Ovary (tissue), 7 donors: ENCODE measurements at regions not wholly inside any gene's neighbourhood (a gene's known extent, or its start where the extent isn't known, plus 50 kb on each side); places are given as distances from the start of the nearest gene placed in this dataset.
"Not testable (repeated sequence)": the region's sequence is repeated elsewhere in the genome, so short reads cannot be mapped to it uniquely, and the experiment has no call there.

Source experiments
- DNase-seq, 5 donors: peaks; one replicate each; pipeline ENCODE4 v3.0.0-alpha.2; 2019 to 2020
- H3K27ac ChIP-seq, 2 donors: fragments of 200-600 bp; one replicate each; pipeline versions ENCODE4 v1.5.1 to v1.8.0; 2019 to 2022
- H3K27me3 ChIP-seq: fragments of 200-600 bp; one replicate; pipeline ENCODE4 v1.8.0; 2022
- H3K36me3 ChIP-seq: fragments of 200-600 bp; sonication (generic); one replicate; pipeline ENCODE4 v1.5.1; 2019
- H3K4me1 ChIP-seq: one replicate; pipeline ENCODE4 v1.8.1; 2013; ENCODE audit warnings: mild to moderate bottlenecking, moderate library complexity; ENCODE audit not compliant: insufficient read depth
- H3K4me3 ChIP-seq: fragments of 200-600 bp; sonication (generic); one replicate; pipeline ENCODE4 v1.5.1; 2017
- H3K9me3 ChIP-seq, 2 donors: fragments of 200-600 bp in 1 of 2; sonication (generic) in 1 of 2; one replicate each; pipeline versions ENCODE4 v1.5.1 to v1.8.1; 2013 to 2019; ENCODE audit warnings: mild to moderate bottlenecking in 1 of 2, moderate library complexity in 1 of 2
- EP300 ChIP-seq: sonication (generic); formaldehyde crosslinking; IDR thresholded peaks from one replicate; pipeline ENCODE4 v1.6.1; 2017; ENCODE audit warnings: antibody characterized with exemption
- POLR2A ChIP-seq: fragments of 450-650 bp; IDR thresholded peaks from one replicate; pipeline ENCODE4 v1.6.1; 2017; ENCODE audit warnings: antibody characterized with exemption, mild to moderate bottlenecking, moderate library complexity
- WGBS, 3 donors: extraction: QIAGEN DNeasy Blood & Tissue Kit in 1 of 3; methylation state at CpG; one replicate each; pipeline versions ENCODE4 v1.1.5 to v1.1.7; 2013 to 2017; 5-methylcytosine and 5-hydroxymethylcytosine counted together
- intact Hi-C, 4 donors: fragments of 100-400 bp; cut with DNase I; formaldehyde crosslinking; loops; one replicate each; pipeline versions ENCODE4 v1.11.0 to v1.15.1; 2022 to 2023
- TF ChIP-seq, protein P1 (sequence below), 3 donors: fragments of 450-650 bp in 2 of 3; fragments of 200-600 bp in 1 of 3; IDR thresholded peaks; one replicate each; pipeline versions ENCODE4 v1.5.1 to v1.8.0; 2016 to 2022; ENCODE audit warnings: antibody characterized with exemption in 3 of 3, mild to moderate bottlenecking in 1 of 3
- donor health status: DM: no; HTN: no; CAD: no; lungs with moderate emphysema.
- donor health status: DM: no; HTN: no; CAD: no.
- donor health status: Bipolar disorder and iron deficiency.
- donor health status: DM: no; HTN: no; CAD: no.
- donor health status: DM: yes; HTN: yes; CAD: no.

DNA sequence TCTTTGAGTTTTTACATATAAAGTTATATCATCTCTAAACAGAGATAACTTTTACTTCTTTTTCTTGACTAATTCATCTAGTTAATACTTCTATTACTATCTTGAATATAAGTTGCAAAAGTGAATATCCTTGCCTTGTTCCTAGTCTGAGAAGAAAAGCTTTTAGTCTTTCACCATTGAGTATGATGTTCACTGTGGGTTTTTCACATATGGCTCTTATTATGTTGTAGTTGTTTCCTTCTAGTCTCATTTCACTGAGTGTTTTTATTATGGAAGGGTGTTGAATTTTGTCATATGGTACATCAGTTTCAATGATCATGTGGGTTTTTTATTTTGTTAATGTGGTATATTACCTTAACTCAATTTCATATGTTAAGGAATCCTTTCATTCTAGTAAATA, 488.3 kb downstream of the COL12A1 start:
- no peaks in the 10 kb centered on the region for H3K36me3 ChIP-seq
- H3K27ac ChIP-seq, result no peak overlapping the region
- no peaks in the 10 kb centered on the region for H3K27me3 ChIP-seq
- no peaks in the 10 kb centered on the region for H3K4me1 ChIP-seq
- DNase-seq, result no peak
- no peaks in the 10 kb centered on the region for H3K9me3 ChIP-seq
- no peak overlapping the region for H3K4me3 ChIP-seq
- no peak for TF ChIP-seq EP300
- intact Hi-C loops, result no loop called here

DNA sequence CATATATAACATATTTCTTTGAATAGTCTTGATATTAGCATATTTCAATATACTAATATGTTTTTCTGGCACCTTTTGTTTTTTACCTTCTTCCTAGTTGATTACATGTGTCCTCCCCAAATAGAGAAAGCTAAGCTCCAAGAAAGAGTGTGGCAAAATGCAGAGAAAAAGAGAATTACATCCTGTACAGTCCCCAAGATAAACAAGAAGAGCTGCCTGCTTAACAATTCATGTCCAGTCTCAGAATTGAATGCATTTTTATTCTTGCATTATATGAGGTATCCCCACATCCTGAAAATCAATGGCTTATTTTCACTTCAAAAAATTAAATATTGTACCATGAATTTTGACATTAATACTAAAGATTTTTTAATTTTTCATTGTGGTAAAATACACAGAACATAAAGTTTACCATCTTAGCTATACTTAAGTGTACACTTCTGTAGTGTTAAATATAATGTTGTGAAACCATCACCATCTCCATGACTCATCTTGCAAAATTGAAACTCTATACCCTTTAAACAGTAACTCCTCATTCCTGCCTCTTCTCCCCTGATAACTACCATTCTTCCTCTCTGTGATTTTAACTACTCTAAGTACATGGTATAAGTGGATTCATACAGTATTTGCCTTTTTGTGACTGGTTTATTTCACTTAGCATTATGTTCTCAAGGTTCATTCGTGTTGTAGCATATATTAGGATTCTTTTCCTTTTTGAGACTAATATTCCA, 490.3 kb downstream of the COL12A1 start:
- no peaks in the 10 kb centered on the region for H3K9me3 ChIP-seq
- no peaks in the 10 kb centered on the region for H3K36me3 ChIP-seq
- no peak for DNase-seq
- H3K4me1 ChIP-seq, result no peaks in the 10 kb centered on the region
- intact Hi-C loops, result no loop called here
- no peaks in the 10 kb centered on the region for H3K27me3 ChIP-seq
- WGBS, 3 donors, result 69 to 84% (median 78%) methylated on average over 1 of the region's 1 CpG
- no peak for TF ChIP-seq POLR2A
- TF ChIP-seq EP300, result no peak
- TF ChIP-seq, protein P1, sequence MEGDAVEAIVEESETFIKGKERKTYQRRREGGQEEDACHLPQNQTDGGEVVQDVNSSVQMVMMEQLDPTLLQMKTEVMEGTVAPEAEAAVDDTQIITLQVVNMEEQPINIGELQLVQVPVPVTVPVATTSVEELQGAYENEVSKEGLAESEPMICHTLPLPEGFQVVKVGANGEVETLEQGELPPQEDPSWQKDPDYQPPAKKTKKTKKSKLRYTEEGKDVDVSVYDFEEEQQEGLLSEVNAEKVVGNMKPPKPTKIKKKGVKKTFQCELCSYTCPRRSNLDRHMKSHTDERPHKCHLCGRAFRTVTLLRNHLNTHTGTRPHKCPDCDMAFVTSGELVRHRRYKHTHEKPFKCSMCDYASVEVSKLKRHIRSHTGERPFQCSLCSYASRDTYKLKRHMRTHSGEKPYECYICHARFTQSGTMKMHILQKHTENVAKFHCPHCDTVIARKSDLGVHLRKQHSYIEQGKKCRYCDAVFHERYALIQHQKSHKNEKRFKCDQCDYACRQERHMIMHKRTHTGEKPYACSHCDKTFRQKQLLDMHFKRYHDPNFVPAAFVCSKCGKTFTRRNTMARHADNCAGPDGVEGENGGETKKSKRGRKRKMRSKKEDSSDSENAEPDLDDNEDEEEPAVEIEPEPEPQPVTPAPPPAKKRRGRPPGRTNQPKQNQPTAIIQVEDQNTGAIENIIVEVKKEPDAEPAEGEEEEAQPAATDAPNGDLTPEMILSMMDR (IDR thresholded peaks at IDR 0.05), result no peak
- no peak overlapping the region for H3K27ac ChIP-seq
- H3K4me3 ChIP-seq, result no peak overlapping the region

DNA sequence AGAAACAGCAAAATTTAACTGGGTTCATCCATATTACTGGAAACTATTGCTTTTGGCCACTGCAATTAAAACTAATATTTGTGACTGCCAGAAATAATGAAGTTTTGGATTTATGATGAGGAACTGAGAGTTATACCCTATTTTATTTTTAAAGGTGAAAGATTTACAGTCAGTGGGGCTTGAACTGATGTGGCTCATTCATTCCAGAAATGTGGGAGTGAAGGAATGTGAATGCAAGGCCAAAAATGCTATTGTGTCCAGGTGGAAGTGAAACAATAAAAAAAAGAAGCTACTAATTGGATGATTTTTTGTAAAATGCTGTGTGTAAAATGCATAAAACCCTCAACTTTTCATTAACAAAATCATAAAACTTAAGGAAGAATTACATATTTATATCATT, 491.9 kb downstream of the COL12A1 start:
- H3K4me3 ChIP-seq, result no peak overlapping the region
- no peaks in the 10 kb centered on the region for H3K4me1 ChIP-seq
- H3K9me3 ChIP-seq, result no peaks in the 10 kb centered on the region
- H3K36me3 ChIP-seq, result no peaks in the 10 kb centered on the region
- no peak for TF ChIP-seq POLR2A
- TF ChIP-seq, protein P1 (IDR thresholded peaks at IDR 0.05), result no peak
- TF ChIP-seq EP300, result no peak
- no peak overlapping the region for H3K27ac ChIP-seq
- intact Hi-C loops, result no loop called here
- no peaks in the 10 kb centered on the region for H3K27me3 ChIP-seq
- no peak for DNase-seq

DNA sequence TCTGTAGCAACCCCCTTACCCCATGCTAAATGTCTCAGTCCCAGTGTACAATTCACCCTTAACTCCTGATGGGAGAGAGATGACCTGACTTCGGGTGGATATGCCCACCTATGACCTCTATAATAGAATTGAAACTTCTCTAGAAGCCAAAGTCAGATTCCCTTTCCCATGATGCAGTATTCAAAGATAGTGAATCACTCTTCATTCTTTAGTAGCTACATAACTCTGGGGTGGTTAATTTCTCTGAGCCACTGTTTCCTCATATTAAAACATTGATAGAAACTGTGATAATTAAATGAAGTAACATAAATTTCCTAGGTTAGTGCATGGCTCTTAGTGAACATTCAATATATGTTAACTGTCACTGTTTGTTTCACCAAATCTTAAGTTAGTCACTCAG, 500.4 kb downstream of the COL12A1 start:
- TF ChIP-seq, protein P1 (IDR thresholded peaks at IDR 0.05), result no peak
- TF ChIP-seq EP300 (no peak), POLR2A (no peak)
- DNase-seq, result no peak
- Histone ChIP-seq H3K27ac (no peak overlapping the region), H3K36me3 (no peaks in the 10 kb centered on the region), H3K4me3 (no peak overlapping the region), H3K27me3 (no peaks in the 10 kb centered on the region), H3K4me1 (no peaks in the 10 kb centered on the region), H3K9me3 (no peaks in the 10 kb centered on the region)
- intact Hi-C loops, result no loop called here
- WGBS, 3 donors, result 45 to 60% (median 51%) methylated on average over 1 of the region's 1 CpG

DNA sequence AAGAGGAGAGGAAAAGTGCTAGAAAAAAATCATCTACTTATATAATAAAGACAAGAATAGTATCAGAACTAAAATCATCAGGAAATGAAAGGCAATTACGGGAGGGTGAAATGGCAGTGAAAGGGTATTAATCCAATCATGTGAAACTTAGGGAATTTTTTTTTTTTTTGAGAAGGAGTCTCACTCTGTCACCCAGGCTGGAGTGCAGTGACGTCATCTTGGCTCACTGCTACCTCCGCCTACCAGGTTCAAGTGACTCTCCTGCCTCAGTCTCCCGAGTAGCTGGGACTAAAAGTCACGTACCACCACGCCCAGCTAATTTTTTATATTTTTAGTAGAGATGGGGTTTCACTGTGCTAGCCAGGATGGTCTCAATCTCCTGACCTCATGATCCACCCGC, 501.3 kb downstream of the COL12A1 start:
- WGBS, 3 donors, result 94 to 95% (median 94%) methylated on average over 7 of the region's 7 CpGs
- intact Hi-C loops, H3K4me3 ChIP-seq, H3K9me3 ChIP-seq, H3K4me1 ChIP-seq, H3K27ac ChIP-seq, H3K27me3 ChIP-seq, DNase-seq, H3K36me3 ChIP-seq: not testable (repeated sequence)
